Endothelial cell of umbilical vein (primary cell): ENCODE measurements at regions not wholly inside any gene's neighbourhood (a gene's known extent, or its start where the extent isn't known, plus 50 kb on each side); places are given as distances from the start of the nearest gene placed in this dataset.

Experiments
- BruUV-seq: library from RNA; stranded (reverse); fragments of 400-500 nt; replicated peaks from 2 replicates; lab custom pipeline; 2021; lab: Mats Ljungman, UMichigan
- CTCF ChIA-PET: fragments of 300-600, 350-600 bp; sonication (Branson Sonifier 250); formaldehyde crosslinking; loops from one replicate; lab custom pipeline; 2021; ENCODE audit warnings: antibody characterized with exemption, inconsistent platforms; lab: Charles Lee
- POLR2A ChIA-PET: fragments of 300-600, 350-600 bp; sonication (Branson Sonifier 250); formaldehyde crosslinking; loops from one replicate; lab custom pipeline; 2021; ENCODE audit warnings: antibody characterized with exemption, inconsistent platforms; lab: Charles Lee
- DNase-seq: peaks from one replicate; pipeline ENCODE4 v3.0.0-alpha.2; 2011; ENCODE audit warnings: low read depth, low spot score
- FAIRE-seq: peaks from 2 replicates; lab custom pipeline; 2011; peaks lifted over from hg19 to GRCh38; lab: Jason Lieb, UNC
- H2AFZ ChIP-seq: 2 replicates; pipeline ENCODE4 v1.6.0; 2012; ENCODE audit warnings: low read depth, low read length, control low read depth, inconsistent platforms
- H3K27ac ChIP-seq: 2 replicates; pipeline ENCODE4 v1.5.1; 2011; ENCODE audit warnings: low read depth, mild to moderate bottlenecking, control low read depth, low read length, moderate library complexity; ENCODE audit not compliant: insufficient read depth
- H3K27me3 ChIP-seq, 2 experiments: 2 replicates each; pipeline versions ENCODE4 v1.6.0 to v1.6.1; 2011; ENCODE audit warnings: low read length in 2 of 2, mixed read lengths in 1 of 2; ENCODE audit not compliant: control insufficient read depth in 2 of 2, insufficient read depth in 2 of 2
- H3K36me3 ChIP-seq, 2 experiments: 2 replicates in 1 of 2; 3 replicates in 1 of 2; pipeline ENCODE4 v1.5.1; 2011; ENCODE audit warnings: low read length in 2 of 2, mild to moderate bottlenecking in 1 of 2, moderate library complexity in 1 of 2; ENCODE audit not compliant: control insufficient read depth in 2 of 2, insufficient read depth in 2 of 2; ENCODE audit errors: extremely low read depth in 1 of 2
- H3K4me1 ChIP-seq: 3 replicates; pipeline ENCODE4 v1.5.1; 2011; ENCODE audit warnings: mild to moderate bottlenecking, low read length; ENCODE audit not compliant: control insufficient read depth, insufficient read depth; ENCODE audit errors: extremely low read depth
- H3K4me2 ChIP-seq: 2 replicates; pipeline ENCODE4 v1.6.1; 2011; ENCODE audit warnings: low read length, control low read depth, mixed read lengths; ENCODE audit not compliant: insufficient read depth
- H3K4me3 ChIP-seq, 3 experiments: fragments of 200-600 bp in 1 of 3; sonication (generic), shearing (Covaris generic) in 1 of 3; replicated peaks in 1 of 3; 2 replicates each; pipeline ENCODE4 v1.5.1; 2011 to 2016; ENCODE audit warnings: control low read depth in 3 of 3, low read length in 3 of 3, mild to moderate bottlenecking in 2 of 3, inconsistent platforms in 1 of 3, low read depth in 1 of 3, moderate library complexity in 1 of 3; ENCODE audit not compliant: insufficient read depth in 1 of 3
- H3K79me2 ChIP-seq: 2 replicates; pipeline ENCODE4 v1.6.0; 2012; ENCODE audit warnings: low read length, inconsistent platforms; ENCODE audit not compliant: control insufficient read depth, insufficient read depth
- H3K9ac ChIP-seq: replicated peaks from 2 replicates; pipeline ENCODE3; 2011; ENCODE audit warnings: low read length, control low read depth; ENCODE audit not compliant: insufficient read depth; ENCODE audit errors: extremely low read depth
- H3K9me1 ChIP-seq: replicated peaks from 3 replicates; pipeline ENCODE4 v1.6.0; 2011; ENCODE audit warnings: mild to moderate bottlenecking, low read length; ENCODE audit not compliant: control insufficient read depth, insufficient read depth; ENCODE audit errors: extremely low read depth
- H3K9me3 ChIP-seq: replicated peaks from 2 replicates; pipeline ENCODE4 v1.5.1; 2012; ENCODE audit warnings: low read length, inconsistent platforms; ENCODE audit not compliant: control insufficient read depth, insufficient read depth
- H4K20me1 ChIP-seq: replicated peaks from 2 replicates; pipeline ENCODE3; 2011; ENCODE audit warnings: mild to moderate bottlenecking, low read length; ENCODE audit not compliant: control insufficient read depth, insufficient read depth; ENCODE audit errors: extremely low read depth
- EZH2 ChIP-seq: IDR thresholded peaks from 2 replicates; pipeline ENCODE4 v1.6.1; 2012; ENCODE audit warnings: borderline replicate concordance, low read depth, mild to moderate bottlenecking, moderate library complexity, low read length, inconsistent platforms; ENCODE audit not compliant: severe bottlenecking
- FOS ChIP-seq: IDR thresholded peaks from 2 replicates; pipeline ENCODE4 v1.6.1; 2011; ENCODE audit warnings: mild to moderate bottlenecking, low read length, moderate library complexity, borderline replicate concordance; ENCODE audit not compliant: insufficient read depth
- GATA2 ChIP-seq: IDR thresholded peaks from 2 replicates; pipeline ENCODE4 v1.7.0; 2011; ENCODE audit warnings: low read depth, mild to moderate bottlenecking, moderate library complexity, mixed read lengths, low read length; ENCODE audit not compliant: insufficient read length, insufficient read depth
- JUN ChIP-seq: IDR thresholded peaks from 2 replicates; pipeline ENCODE4 v1.6.1; 2011; ENCODE audit warnings: borderline replicate concordance, low read depth; ENCODE audit not compliant: insufficient read length, insufficient read depth
- MYC ChIP-seq: IDR thresholded peaks from one replicate; pipeline ENCODE4 v1.6.1; 2011; ENCODE audit warnings: mild to moderate bottlenecking, low read depth, low read length
- POLR2A ChIP-seq: IDR thresholded peaks from 2 replicates; pipeline ENCODE4 v1.6.1; 2012; ENCODE audit warnings: low read depth, mild to moderate bottlenecking, control low read depth, low read length
- POLR2AphosphoS5 ChIP-seq: IDR thresholded peaks from 2 replicates; pipeline ENCODE4 v1.6.1; 2012; ENCODE audit warnings: low read depth, mild to moderate bottlenecking, control low read depth, low read length, moderate library complexity; ENCODE audit not compliant: insufficient read depth
- dilution Hi-C: fragments of 300-500 bp; cut with MboI; formaldehyde crosslinking; loops from one replicate; pipeline ENCODE4 v1.15.0; 2019; ENCODE audit warnings: low sequenced_read_pairs; ENCODE audit not compliant: extremely low pct_ligation_motif_present
- intact Hi-C: fragments of 100-400 bp; cut with micrococcal nuclease; formaldehyde crosslinking; loops from one replicate; pipeline ENCODE4 v1.10.0; 2022
- TF ChIP-seq, protein P1 (sequence below): IDR thresholded peaks from 2 replicates; pipeline ENCODE4 v1.6.1; 2011; ENCODE audit not compliant: insufficient read depth, insufficient read length
- TF ChIP-seq, protein P2 (sequence below), 2 donors: IDR thresholded peaks; 1 replicate in 1 of 2; 2 replicates in 1 of 2; pipeline ENCODE4 v1.5.1; 2011; ENCODE audit warnings: low read length in 2 of 2, mild to moderate bottlenecking in 2 of 2, moderate library complexity in 2 of 2, control low read depth in 1 of 2, inconsistent platforms in 1 of 2, low read depth in 1 of 2; ENCODE audit not compliant: insufficient read depth in 1 of 2; ENCODE audit errors: extremely low read depth in 1 of 2

DNA sequence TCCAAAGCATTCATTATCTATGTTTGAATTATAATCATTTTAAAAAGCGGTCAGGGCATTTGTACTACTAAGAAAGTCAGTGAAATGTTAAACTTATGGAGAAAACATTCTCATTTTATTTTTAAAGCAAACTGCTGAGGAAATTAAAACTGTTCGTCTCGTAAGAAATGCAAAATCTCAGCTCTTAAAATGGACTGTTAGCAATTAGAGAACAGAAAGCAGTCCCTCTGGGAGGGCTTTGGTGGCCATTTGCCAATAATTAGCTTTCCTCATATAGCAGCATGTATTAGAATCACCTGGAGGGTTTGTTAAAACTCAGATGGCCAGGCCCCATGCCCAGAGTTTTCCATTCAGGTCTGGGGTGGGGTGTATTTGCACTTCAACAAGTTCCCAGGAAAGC, 120.7 kb upstream of the RASEF start:
- Histone ChIP-seq H4K20me1 (no peaks in the 10 kb centered on the region), H3K27me3 (no peaks in the 10 kb centered on the region), H3K9me3 (no peaks in the 10 kb centered on the region), H3K4me1 (no peaks in the 10 kb centered on the region), H3K79me2 (no peaks in the 10 kb centered on the region), H2AFZ (no peak overlapping the region), H3K9ac (no peak overlapping the region), H3K4me3 (no peak overlapping the region), H3K9me1 (no peaks in the 10 kb centered on the region), H3K27ac (no peak overlapping the region), H3K4me2 (no peak overlapping the region), H3K36me3 (no peaks in the 10 kb centered on the region)
- no peak for TF ChIP-seq JUN
- TF ChIP-seq, protein P1, sequence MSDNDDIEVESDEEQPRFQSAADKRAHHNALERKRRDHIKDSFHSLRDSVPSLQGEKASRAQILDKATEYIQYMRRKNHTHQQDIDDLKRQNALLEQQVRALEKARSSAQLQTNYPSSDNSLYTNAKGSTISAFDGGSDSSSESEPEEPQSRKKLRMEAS: no peak
- TF ChIP-seq, protein P2, sequence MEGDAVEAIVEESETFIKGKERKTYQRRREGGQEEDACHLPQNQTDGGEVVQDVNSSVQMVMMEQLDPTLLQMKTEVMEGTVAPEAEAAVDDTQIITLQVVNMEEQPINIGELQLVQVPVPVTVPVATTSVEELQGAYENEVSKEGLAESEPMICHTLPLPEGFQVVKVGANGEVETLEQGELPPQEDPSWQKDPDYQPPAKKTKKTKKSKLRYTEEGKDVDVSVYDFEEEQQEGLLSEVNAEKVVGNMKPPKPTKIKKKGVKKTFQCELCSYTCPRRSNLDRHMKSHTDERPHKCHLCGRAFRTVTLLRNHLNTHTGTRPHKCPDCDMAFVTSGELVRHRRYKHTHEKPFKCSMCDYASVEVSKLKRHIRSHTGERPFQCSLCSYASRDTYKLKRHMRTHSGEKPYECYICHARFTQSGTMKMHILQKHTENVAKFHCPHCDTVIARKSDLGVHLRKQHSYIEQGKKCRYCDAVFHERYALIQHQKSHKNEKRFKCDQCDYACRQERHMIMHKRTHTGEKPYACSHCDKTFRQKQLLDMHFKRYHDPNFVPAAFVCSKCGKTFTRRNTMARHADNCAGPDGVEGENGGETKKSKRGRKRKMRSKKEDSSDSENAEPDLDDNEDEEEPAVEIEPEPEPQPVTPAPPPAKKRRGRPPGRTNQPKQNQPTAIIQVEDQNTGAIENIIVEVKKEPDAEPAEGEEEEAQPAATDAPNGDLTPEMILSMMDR (IDR thresholded peaks at IDR 0.05; ENCODE audit: extremely low read depth in 1 of 2, insufficient read depth in 1 of 2, low read depth in 1 of 2, low read length in 2 of 2): no peak
- TF ChIP-seq POLR2AphosphoS5: no peak
- no peak for TF ChIP-seq GATA2
- TF ChIP-seq EZH2: no peak
- TF ChIP-seq POLR2A: no peak
- TF ChIP-seq FOS: no peak
- no peak for TF ChIP-seq MYC
- POLR2A ChIA-PET: no interaction called here
- intact Hi-C loops: no loop called here
- dilution Hi-C loops: no loop called here
- CTCF ChIA-PET: interaction anchor here (1.0 kb wide), 1 partner anchor 360 kb away, joined by 3 read pairs; no protein-coding TSS in a partner anchor
- BruUV-seq: no TSS peak
- no peak for DNase-seq
- no peak for FAIRE-seq
